NB4 (cell line): ENCODE measurements at regions not wholly inside any gene's neighbourhood (a gene's known extent, or its start where the extent isn't known, plus 50 kb on each side); places are given as distances from the start of the nearest gene placed in this dataset.

ENCODE experiments used
- DNase-seq: peaks from one replicate; pipeline ENCODE4 v3.0.0; 2010; ENCODE audit warnings: low read depth
- H3K4me3 ChIP-seq: one replicate; pipeline ENCODE4 v1.5.1; 2011; ENCODE audit warnings: mild to moderate bottlenecking, low read depth, low read length, moderate library complexity
- MYC ChIP-seq: IDR thresholded peaks from 2 replicates; pipeline ENCODE4 v1.6.1; 2011; ENCODE audit warnings: low read depth, low read length
- POLR2A ChIP-seq: IDR thresholded peaks from 2 replicates; pipeline ENCODE4 v1.6.1; 2011; ENCODE audit warnings: mild to moderate bottlenecking; ENCODE audit not compliant: insufficient read length; ENCODE audit errors: extremely low read depth
- TF ChIP-seq, protein P1 (sequence below): IDR thresholded peaks from one replicate; pipeline ENCODE4 v1.5.1; 2012; ENCODE audit warnings: low read depth, low read length
- TF ChIP-seq, protein P2 (sequence below): IDR thresholded peaks from 2 replicates; pipeline ENCODE4 v1.6.1; 2011; ENCODE audit warnings: low read depth, low read length

DNA sequence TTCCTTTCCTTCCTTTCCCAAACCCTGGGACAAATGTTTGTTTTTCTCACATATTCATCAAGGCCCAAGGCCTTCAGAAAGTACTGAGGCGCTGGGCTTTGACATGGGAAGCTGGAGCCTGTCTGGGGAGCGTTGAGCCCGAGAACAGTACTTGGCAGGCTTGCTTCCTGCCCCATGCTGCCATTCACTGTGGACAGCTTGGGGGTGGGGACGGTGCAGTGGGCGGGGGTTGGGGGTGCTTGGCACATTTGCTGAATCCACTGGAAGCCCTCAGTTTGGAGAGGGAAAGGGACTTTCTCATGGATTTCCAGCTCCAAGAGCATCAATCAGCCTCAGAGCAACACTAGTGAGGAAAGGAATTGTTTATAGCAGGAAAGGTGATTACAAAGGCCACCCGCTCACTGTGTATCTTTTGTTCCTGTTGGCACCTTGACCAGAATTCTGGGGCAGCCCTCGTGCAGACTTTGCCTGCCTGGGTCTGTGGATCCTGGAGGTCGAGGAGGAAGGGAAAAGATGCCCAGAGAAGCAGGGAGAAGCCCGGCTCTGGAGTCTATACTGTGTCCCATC lies 199.8 kb upstream of the RGMA start:
- DNase-seq: no peak
- H3K4me3 ChIP-seq: no peak overlapping the region
- no peak for TF ChIP-seq MYC
- TF ChIP-seq, protein P1, sequence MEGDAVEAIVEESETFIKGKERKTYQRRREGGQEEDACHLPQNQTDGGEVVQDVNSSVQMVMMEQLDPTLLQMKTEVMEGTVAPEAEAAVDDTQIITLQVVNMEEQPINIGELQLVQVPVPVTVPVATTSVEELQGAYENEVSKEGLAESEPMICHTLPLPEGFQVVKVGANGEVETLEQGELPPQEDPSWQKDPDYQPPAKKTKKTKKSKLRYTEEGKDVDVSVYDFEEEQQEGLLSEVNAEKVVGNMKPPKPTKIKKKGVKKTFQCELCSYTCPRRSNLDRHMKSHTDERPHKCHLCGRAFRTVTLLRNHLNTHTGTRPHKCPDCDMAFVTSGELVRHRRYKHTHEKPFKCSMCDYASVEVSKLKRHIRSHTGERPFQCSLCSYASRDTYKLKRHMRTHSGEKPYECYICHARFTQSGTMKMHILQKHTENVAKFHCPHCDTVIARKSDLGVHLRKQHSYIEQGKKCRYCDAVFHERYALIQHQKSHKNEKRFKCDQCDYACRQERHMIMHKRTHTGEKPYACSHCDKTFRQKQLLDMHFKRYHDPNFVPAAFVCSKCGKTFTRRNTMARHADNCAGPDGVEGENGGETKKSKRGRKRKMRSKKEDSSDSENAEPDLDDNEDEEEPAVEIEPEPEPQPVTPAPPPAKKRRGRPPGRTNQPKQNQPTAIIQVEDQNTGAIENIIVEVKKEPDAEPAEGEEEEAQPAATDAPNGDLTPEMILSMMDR: no peak
- no peak for TF ChIP-seq POLR2A
- TF ChIP-seq, protein P2, sequence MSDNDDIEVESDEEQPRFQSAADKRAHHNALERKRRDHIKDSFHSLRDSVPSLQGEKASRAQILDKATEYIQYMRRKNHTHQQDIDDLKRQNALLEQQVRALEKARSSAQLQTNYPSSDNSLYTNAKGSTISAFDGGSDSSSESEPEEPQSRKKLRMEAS: no peak

DNA sequence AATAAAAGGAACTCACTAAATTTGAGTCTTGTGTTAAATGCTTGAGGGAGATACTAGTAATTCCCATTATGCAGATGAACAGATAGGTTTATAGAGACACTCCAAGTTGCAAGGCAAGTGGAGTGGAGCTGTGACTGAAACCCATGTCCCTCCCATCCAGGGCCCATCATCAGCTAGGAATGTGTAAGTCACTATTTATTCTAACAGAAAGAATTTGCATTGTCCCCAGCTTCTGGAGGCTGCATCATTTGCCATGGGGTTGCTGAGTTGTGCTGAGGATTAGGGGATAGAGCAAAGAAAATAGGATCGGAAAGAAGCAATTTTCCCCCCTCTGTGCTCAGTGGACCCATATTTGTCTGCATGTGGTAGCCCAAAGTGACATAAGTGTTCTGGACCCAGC lies 197.4 kb upstream of the RGMA start:
- DNase-seq: no peak
- TF ChIP-seq, protein P2: no peak
- no peak for TF ChIP-seq POLR2A
- no peak for TF ChIP-seq MYC
- TF ChIP-seq, protein P1: no peak
- no peak overlapping the region for H3K4me3 ChIP-seq

DNA sequence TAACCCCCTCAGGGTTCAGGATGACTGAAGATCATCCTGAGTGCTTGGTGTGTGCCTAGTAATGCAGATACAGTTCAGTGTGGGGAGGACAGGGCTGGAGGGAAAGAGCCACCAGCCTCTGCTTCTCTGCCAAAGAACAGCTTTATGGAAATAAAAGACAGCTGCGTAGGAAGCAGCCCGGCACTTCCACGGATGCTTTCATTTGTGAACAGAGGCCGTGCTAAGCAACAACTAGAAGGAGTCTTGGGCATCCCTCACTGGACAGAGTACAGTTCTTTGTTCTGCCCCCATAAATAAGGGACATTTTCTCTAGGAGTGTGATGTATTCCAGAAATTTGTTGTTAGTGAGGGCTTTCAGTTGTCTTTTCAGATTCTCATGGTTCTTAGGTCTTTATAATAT lies 194.8 kb upstream of the RGMA start:
- no peak overlapping the region for H3K4me3 ChIP-seq
- TF ChIP-seq, protein P2: no peak
- no peak for TF ChIP-seq POLR2A
- no peak for DNase-seq

DNA sequence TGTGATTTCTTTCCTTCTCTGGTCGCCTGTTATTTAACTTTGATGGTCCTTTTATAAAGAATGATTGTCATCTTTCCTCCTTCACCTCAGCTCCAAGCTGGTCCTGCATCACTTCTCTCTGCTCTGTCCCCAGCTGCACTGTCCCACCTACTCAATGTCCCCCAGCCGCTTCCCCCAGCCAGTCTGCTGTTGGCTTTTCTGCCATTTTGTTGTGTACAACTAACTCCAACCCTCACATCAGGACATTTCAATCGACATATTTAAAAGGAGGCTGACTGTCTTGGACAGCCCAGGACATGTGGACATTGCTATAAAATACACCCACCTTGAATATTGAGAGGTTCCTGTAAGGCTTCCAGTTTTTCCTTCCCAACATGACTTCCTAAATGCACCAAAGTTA lies 193.8 kb upstream of the RGMA start:
- TF ChIP-seq MYC: no peak
- TF ChIP-seq POLR2A: no peak
- TF ChIP-seq, protein P1: no peak
- TF ChIP-seq, protein P2: no peak
- no peak for DNase-seq
- H3K4me3 ChIP-seq: no peak overlapping the region

DNA sequence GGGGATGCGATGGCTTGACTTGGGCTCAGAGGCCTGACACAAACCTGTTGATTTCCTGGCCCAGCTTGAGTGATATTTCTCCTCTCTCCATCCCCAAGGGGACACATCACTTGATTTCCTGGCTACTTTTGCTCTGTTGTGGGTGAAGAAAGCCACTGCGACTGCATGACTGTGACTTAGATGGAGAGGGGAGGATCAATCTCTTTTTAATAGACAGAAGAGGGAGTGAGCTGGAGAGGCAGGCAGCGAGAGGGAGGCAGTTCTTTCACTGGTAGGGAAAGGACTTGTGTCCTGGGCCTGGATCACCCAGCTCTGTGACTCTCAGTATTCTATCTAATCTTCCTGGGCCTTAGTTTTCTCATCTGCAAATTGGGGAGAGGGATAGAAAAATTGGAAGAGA lies 189.8 kb upstream of the RGMA start:
- H3K4me3 ChIP-seq: no peak overlapping the region
- no peak for DNase-seq
- TF ChIP-seq, protein P1: no peak
- TF ChIP-seq POLR2A (no peak), MYC (no peak)
- TF ChIP-seq, protein P2: no peak

DNA sequence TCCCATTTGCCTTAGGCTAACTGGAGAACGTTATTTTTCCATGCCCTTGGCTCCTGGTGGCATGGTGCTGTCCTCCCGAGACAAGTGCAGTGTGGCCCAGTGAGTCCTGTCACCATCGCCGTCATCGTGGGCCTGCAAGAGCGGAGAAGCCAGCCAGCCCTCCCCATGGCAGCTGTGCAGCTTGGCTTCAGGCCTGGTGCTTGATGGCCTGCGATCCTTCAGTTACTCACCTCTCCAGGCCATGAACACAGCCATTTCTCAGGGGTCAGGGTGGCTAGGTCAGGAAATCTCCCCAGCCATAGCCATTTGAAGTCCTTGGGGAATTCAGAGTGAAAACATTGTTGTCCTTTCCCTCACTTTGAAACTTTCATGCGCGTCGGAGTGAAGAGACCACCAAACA lies 189.0 kb upstream of the RGMA start:
- no peak overlapping the region for H3K4me3 ChIP-seq
- DNase-seq: no peak
- TF ChIP-seq POLR2A (no peak), MYC (no peak)
- TF ChIP-seq, protein P1: no peak
- TF ChIP-seq, protein P2: no peak
